ENCODE measurements at regions not wholly inside any gene's neighbourhood (a gene's known extent, or its start where the extent isn't known, plus 50 kb on each side); places are given as distances from the start of the nearest gene placed in this dataset.

GRCh38 chr2:235255693-235256092, 238.2 kb upstream of the AGAP1 start:
- 90% methylated on average over 3 of the region's 5 CpGs; no CpG with 5 or more reads in 1 of the 2 experiments for WGBS, 2 experiments (ENCODE audit: extremely low coverage in 1 of 2, insufficient coverage in 1 of 2, insufficient read length in 1 of 2, insufficient replicate concordance in 2 of 2, low coverage in 1 of 2, low lambda C conversion rate in 2 of 2, missing lambda C conversion rate in 1 of 2)
- POLR2A ChIA-PET (ENCODE audit: partially characterized antibody) = interaction anchor here (0.5 to 0.7 kb wide), 2 partner anchors 38 to 148 kb away, joined by 3 read pairs; no protein-coding TSS in a partner anchor
- no peak for FAIRE-seq

More at GRCh38 chr2:235255693-235256092, 238.2 kb upstream of the AGAP1 start:
- Histone ChIP-seq H4K8ac (ENCODE audit: extremely low read depth, insufficient read depth, low read length) (no peak overlapping the region), H3K56ac (replicated peaks; ENCODE audit: insufficient read length, low read depth, low read length) (no peak overlapping the region), H4K91ac (replicated peaks; ENCODE audit: insufficient read length, low read length) (no peak overlapping the region), H3K23ac (ENCODE audit: insufficient read length) (no peak overlapping the region), H3K4me3 (ENCODE audit: extremely low read depth in 1 of 4, insufficient read depth in 2 of 4, low read depth in 3 of 4, low read length in 4 of 4) (no peak overlapping the region), H2BK120ac (replicated peaks; ENCODE audit: low read depth, low read length) (no peak overlapping the region), H3K27ac (ENCODE audit: low read depth, low read length) (no peak overlapping the region), H2AFZ (ENCODE audit: low read length) (no peak overlapping the region), H3K14ac (ENCODE audit: insufficient read length) (no peak overlapping the region), H2BK15ac (ENCODE audit: low read length) (no peak overlapping the region), H3K23me2 (ENCODE audit: low read depth, low read length) (no peaks in the 10 kb centered on the region), H3K36me3 (ENCODE audit: control insufficient read depth in 2 of 4, insufficient read depth in 4 of 4, low read length in 3 of 4) (no peaks in the 10 kb centered on the region), H3K9ac (replicated peaks in 1 of 4; ENCODE audit: extremely low read depth in 1 of 4, low read depth in 3 of 4, low read length in 3 of 4) (no peak overlapping the region), H3K4ac (replicated peaks; ENCODE audit: insufficient read length, low read depth, low read length) (no peak overlapping the region), H2BK20ac (ENCODE audit: low read length) (no peak overlapping the region), H4K5ac (ENCODE audit: insufficient read length, low read depth, low read length) (no peak overlapping the region), H2AK5ac (ENCODE audit: low read depth, low read length) (no peak overlapping the region), H3K27me3 (replicated peaks in 1 of 4; ENCODE audit: control insufficient read depth in 3 of 4, extremely low read depth in 1 of 4, insufficient read depth in 3 of 4, low read length in 3 of 4) (no peaks in the 10 kb centered on the region), H3K79me2 (ENCODE audit: control insufficient read depth in 1 of 2, insufficient read depth in 2 of 2, low read length in 2 of 2) (no peaks in the 10 kb centered on the region), H3K4me1 (replicated peaks in 1 of 4; ENCODE audit: control insufficient read depth in 3 of 4, insufficient read depth in 4 of 4, low read length in 3 of 4) (no peaks in the 10 kb centered on the region), H3K9me3 (ENCODE audit: insufficient read depth in 2 of 2, low read depth in 1 of 2, low read length in 1 of 2) (peaks cover 5 to 10% of the 10 kb centered on the region in 2 experiments; a peak in 2 of 4 replicates), H3K4me2 (ENCODE audit: insufficient read depth in 1 of 2, low read depth in 2 of 2, low read length in 2 of 2) (no peak overlapping the region), H4K20me1 (replicated peaks in 1 of 2; ENCODE audit: control insufficient read depth in 1 of 2, insufficient read depth in 2 of 2, low read length in 2 of 2) (no peaks in the 10 kb centered on the region), H2BK12ac (ENCODE audit: low read depth, low read length) (no peak overlapping the region), H3K79me1 (ENCODE audit: low read depth, low read length) (no peaks in the 10 kb centered on the region), H3K18ac (ENCODE audit: extremely low read depth, low read length) (no peak overlapping the region), H2BK5ac (ENCODE audit: low read depth, low read length) (no peak overlapping the region)
- TF ChIP-seq POLR2AphosphoS5 (IDR thresholded peaks at IDR 0.05; ENCODE audit: low read depth, low read length) (no peak), CHD2 (IDR thresholded peaks at IDR 0.05; ENCODE audit: low read length) (no peak), MAFK (IDR thresholded peaks at IDR 0.05; ENCODE audit: low read depth, low read length) (no peak), TBP (IDR thresholded peaks at IDR 0.05; ENCODE audit: low read depth, low read length) (no peak), SP2 (IDR thresholded peaks at IDR 0.05; ENCODE audit: low read length) (no peak), YY1 (IDR thresholded peaks at IDR 0.05; ENCODE audit: low read depth, low read length) (no peak), HDAC2 (IDR thresholded peaks at IDR 0.05; ENCODE audit: borderline replicate concordance in 1 of 2, low read depth in 2 of 2, low read length in 2 of 2) (no peak), FOSL1 (IDR thresholded peaks at IDR 0.05; ENCODE audit: insufficient read depth, low read depth, low read length) (no peak)
- DNase-seq (ENCODE audit: low read depth in 1 of 2, low spot score in 2 of 2) = no peak
- CTCF ChIA-PET (ENCODE audit: partially characterized antibody) = interaction anchor here (1.7 kb wide), 1 partner anchor 37 kb away, joined by 3 read pairs; no protein-coding TSS in a partner anchor
